Transverse colon (tissue), 4 donors: ENCODE measurements at regions not wholly inside any gene's neighbourhood (a gene's known extent, or its start where the extent isn't known, plus 50 kb on each side); places are given as distances from the start of the nearest gene placed in this dataset.

Experiments used
- DNase-seq: peaks from one replicate; pipeline ENCODE4 v3.0.0-alpha.2; 2019
- H3K27ac ChIP-seq, 4 donors: fragments of 200-600 bp; sonication (generic); 2 replicates each; pipeline ENCODE4 v1.5.1; 2016 to 2018; ENCODE audit warnings: inconsistent platforms in 4 of 4
- H3K27me3 ChIP-seq: fragments of 200-600 bp; sonication (generic); 2 replicates; pipeline ENCODE4 v1.5.1; 2017; ENCODE audit warnings: inconsistent platforms
- H3K36me3 ChIP-seq, 4 donors: fragments of 200-600 bp; sonication (generic); 2 replicates each; pipeline ENCODE4 v1.5.1; 2017 to 2019; ENCODE audit warnings: inconsistent platforms in 4 of 4
- H3K4me1 ChIP-seq, 4 donors: fragments of 200-600 bp; sonication (generic); 2 replicates each; pipeline ENCODE4 v1.5.1; 2017 to 2020; ENCODE audit warnings: inconsistent platforms in 4 of 4
- H3K4me3 ChIP-seq, 4 donors: fragments of 200-600 bp; sonication (generic); 1 replicate in 1 of 4; 2 replicates in 3 of 4; pipeline versions ENCODE4 v1.5.1 to v1.6.1; 2017 to 2019; ENCODE audit warnings: inconsistent platforms in 4 of 4
- H3K9me3 ChIP-seq, 2 donors: fragments of 200-600 bp; sonication (generic); 2 replicates each; pipeline ENCODE4 v1.5.1; 2017 to 2019; ENCODE audit warnings: inconsistent platforms in 2 of 2
- CTCF ChIP-seq, 5 experiments: fragments of 200-600 bp in 3 of 5; fragments of 450-650 bp in 2 of 5; sonication (generic) in 3 of 5; IDR thresholded peaks; 1 replicate in 2 of 5; 2 replicates in 3 of 5; pipeline ENCODE4 v1.5.1; 2016 to 2017; ENCODE audit warnings: antibody characterized with exemption in 5 of 5, inconsistent platforms in 3 of 5, mild to moderate bottlenecking in 2 of 5, moderate library complexity in 1 of 5
- EP300 ChIP-seq: sonication (generic); formaldehyde crosslinking; IDR thresholded peaks from one replicate; pipeline ENCODE4 v1.6.1; 2017; ENCODE audit warnings: antibody characterized with exemption, low read depth
- POLR2A ChIP-seq: fragments of 450-650 bp; IDR thresholded peaks from one replicate; pipeline ENCODE4 v1.6.1; 2016; ENCODE audit warnings: antibody characterized with exemption, mild to moderate bottlenecking, moderate library complexity
- POLR2AphosphoS5 ChIP-seq, 3 donors: sonication (generic); formaldehyde crosslinking; IDR thresholded peaks; one replicate each; pipeline ENCODE4 v1.6.1; 2016; ENCODE audit warnings: antibody characterized with exemption in 3 of 3
- WGBS, 2 donors: methylation state at CpG; one replicate each; pipeline ENCODE4 v1.1.5; 2018; ENCODE audit warnings: low coverage in 1 of 2; 5-methylcytosine and 5-hydroxymethylcytosine counted together
- in situ Hi-C, 4 donors: fragments of 200-750 bp; cut with MboI; loops; one replicate each; pipeline versions ENCODE4 v1.15.0 to v1.15.1; 2017; ENCODE audit warnings: low sequenced_read_pairs in 3 of 4, low pct_ligation_motif_present in 1 of 4, low pct_unique_long_range_greater_than_20kb in 1 of 4
- intact Hi-C: fragments of 100-400 bp; cut with DNase I; formaldehyde crosslinking; loops from one replicate; pipeline ENCODE4 v1.15.1; 2023; ENCODE audit warnings: low total_unique reads

DNA sequence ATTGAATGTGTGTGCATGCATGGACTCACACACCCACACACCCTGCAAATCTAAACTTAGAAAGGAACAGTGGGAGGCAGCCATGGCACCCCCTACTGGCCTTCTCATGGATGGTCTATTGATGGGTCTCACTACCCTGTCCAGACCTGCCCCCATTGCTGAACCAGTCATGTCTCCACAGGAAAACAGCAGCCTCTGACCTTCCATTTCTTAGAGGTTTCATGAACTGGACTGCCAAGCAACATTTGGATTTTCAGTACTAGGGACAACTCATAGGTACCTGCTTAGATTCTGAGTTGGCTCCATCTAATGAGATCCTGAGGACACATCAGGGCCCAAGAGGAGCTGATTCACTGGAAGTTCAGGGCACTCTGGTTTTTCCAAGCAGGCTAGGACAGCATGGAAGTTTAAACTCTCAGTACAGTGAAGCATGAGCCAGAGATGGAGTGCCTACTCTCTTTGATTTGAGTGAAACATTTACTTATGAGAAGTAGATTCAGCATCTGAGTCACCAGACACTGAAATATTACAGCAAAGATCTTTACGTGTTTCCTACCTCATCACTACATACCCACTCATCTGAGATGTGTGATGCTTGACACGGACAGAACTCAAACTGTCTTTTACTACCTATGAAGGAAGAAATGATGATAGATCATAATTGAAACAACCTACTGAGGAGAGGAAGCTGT, 98.9 kb upstream of the PLEKHG7 start:
- Histone ChIP-seq H3K27me3 (no peaks in the 10 kb centered on the region), H3K36me3 (no peaks in the 10 kb centered on the region), H3K4me3 (no peak overlapping the region), H3K27ac (no peak overlapping the region), H3K9me3 (peaks cover 0 to 9% of the 10 kb centered on the region in 2 donors), H3K4me1 (peaks cover 0 to 4% (median 1%) of the 10 kb centered on the region in 4 donors)
- WGBS, 2 donors: 77 to 89% methylated on average over 2 of the region's 2 CpGs
- no peak for DNase-seq
- intact Hi-C loops: loop anchor here (5.0 kb wide), 1 partner anchor 97 kb away; no protein-coding TSS in a partner anchor
- TF ChIP-seq CTCF (IDR thresholded peaks at IDR 0.05): no peak
- TF ChIP-seq POLR2AphosphoS5 (IDR thresholded peaks at IDR 0.05): no peak
- TF ChIP-seq EP300: no peak
- TF ChIP-seq POLR2A: no peak
- in situ Hi-C loops: no loop called here

GRCh38 chr12:92602930-92603623, 99.7 kb upstream of the PLEKHG7 start:
- no peak for DNase-seq
- in situ Hi-C loops: no loop called here
- Histone ChIP-seq H3K9me3 (peaks cover 0 to 9% of the 10 kb centered on the region in 2 donors), H3K4me3 (no peak overlapping the region), H3K27ac (no peak overlapping the region), H3K27me3 (no peaks in the 10 kb centered on the region), H3K36me3 (no peaks in the 10 kb centered on the region), H3K4me1 (peaks cover 0 to 4% (median under 1%) of the 10 kb centered on the region in 4 donors)
- 90% methylated on average over 2 of the region's 2 CpGs for WGBS, 2 donors
- no peak for TF ChIP-seq POLR2A
- intact Hi-C loops: loop anchor here (5.0 kb wide), 1 partner anchor 96 kb away; no protein-coding TSS in a partner anchor

GRCh38 chr12:92602476-92602875, 100.3 kb upstream of the PLEKHG7 start:
- TF ChIP-seq EP300 (no peak), POLR2A (no peak), POLR2AphosphoS5 (IDR thresholded peaks at IDR 0.05) (no peak)
- Histone ChIP-seq H3K27me3 (no peaks in the 10 kb centered on the region), H3K27ac (no peak overlapping the region), H3K9me3 (peaks cover 0 to 9% of the 10 kb centered on the region in 2 donors), H3K4me1 (peaks cover 0 to 4% (median 0%) of the 10 kb centered on the region in 4 donors), H3K36me3 (no peaks in the 10 kb centered on the region), H3K4me3 (no peak overlapping the region)
- intact Hi-C loops (loop anchor here (5.0 kb wide), 1 partner anchor 95 kb away; no protein-coding TSS in a partner anchor), in situ Hi-C loops (no loop called here)
- WGBS, 2 donors: 81 to 83% methylated on average over 2 of the region's 2 CpGs
- DNase-seq: no peak

DNA sequence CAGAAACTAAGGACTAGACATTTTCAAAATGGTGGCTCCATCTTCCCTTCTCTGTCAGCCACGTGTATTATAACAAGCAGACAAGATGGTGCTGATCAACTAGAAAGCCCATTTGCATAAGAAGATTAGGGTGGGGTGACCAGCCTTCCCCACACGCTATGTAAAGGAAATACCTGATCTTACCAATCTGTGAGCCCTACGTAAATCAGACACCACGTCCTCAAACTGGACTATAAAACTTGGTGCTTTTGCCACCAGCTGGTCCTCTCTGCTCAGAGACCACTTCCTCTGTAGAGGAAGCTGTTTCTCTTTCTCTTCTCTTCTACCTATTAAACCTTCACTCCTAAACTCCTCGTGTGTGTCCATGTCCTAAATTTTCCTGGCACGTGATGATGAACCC, 101.1 kb upstream of the PLEKHG7 start:
- Histone ChIP-seq H3K4me3 (no peak overlapping the region), H3K27ac (no peak overlapping the region), H3K9me3 (peaks cover 0 to 9% of the 10 kb centered on the region in 2 donors), H3K4me1 (peaks cover 0 to 4% (median 0%) of the 10 kb centered on the region in 4 donors), H3K36me3 (no peaks in the 10 kb centered on the region), H3K27me3 (no peaks in the 10 kb centered on the region)
- no peak for DNase-seq
- TF ChIP-seq CTCF (IDR thresholded peaks at IDR 0.05) (no peak), EP300 (no peak), POLR2AphosphoS5 (IDR thresholded peaks at IDR 0.05) (no peak), POLR2A (no peak)
- WGBS, 2 donors: 75 to 95% methylated on average over 3 to 6 of the region's 6 CpGs
- in situ Hi-C loops: no loop called here
- intact Hi-C loops: loop anchor here (5.0 kb wide), 1 partner anchor 94 kb away; no protein-coding TSS in a partner anchor

- intact Hi-C loops: loop anchor here (5.0 kb wide), 1 partner anchor 94 kb away; no protein-coding TSS in a partner anchor
- Histone ChIP-seq H3K4me1 (peaks cover 0 to 4% (median 0%) of the 10 kb centered on the region in 4 donors), H3K9me3 (peaks cover 0 to 9% of the 10 kb centered on the region in 2 donors), H3K4me3 (no peak overlapping the region), H3K36me3 (no peaks in the 10 kb centered on the region), H3K27me3 (no peaks in the 10 kb centered on the region), H3K27ac (no peak overlapping the region)
- TF ChIP-seq POLR2AphosphoS5 (IDR thresholded peaks at IDR 0.05): no peak
- in situ Hi-C loops: no loop called here
- DNase-seq: no peak
These were observed 101.6 kb upstream of the PLEKHG7 start for GRCh38 chr12:92601176-92601575.
